Mammary epithelial cell (primary cell): ENCODE measurements at regions not wholly inside any gene's neighbourhood (a gene's known extent, or its start where the extent isn't known, plus 50 kb on each side); places are given as distances from the start of the nearest gene placed in this dataset.

ENCODE experiments used
- EZH2 ChIP-seq: IDR thresholded peaks from 2 replicates; pipeline ENCODE4 v1.6.1; 2012; ENCODE audit warnings: low read length, inconsistent platforms, borderline replicate concordance
- TF ChIP-seq, protein P1 (sequence below), 2 donors: IDR thresholded peaks in 1 of 2; conservative IDR thresholded peaks in 1 of 2; 2 replicates each; pipeline ENCODE4 v1.5.1; 2011 to 2012; ENCODE audit warnings: inconsistent platforms in 2 of 2, low read length in 2 of 2, mild to moderate bottlenecking in 2 of 2, control low read depth in 1 of 2, low read depth in 1 of 2; ENCODE audit not compliant: insufficient read depth in 1 of 2; ENCODE audit errors: extremely low read depth in 1 of 2

GRCh38 chr19:34596115-34596514 lies 80.8 kb downstream of the SCGB2B2 start:
- TF ChIP-seq, protein P1, sequence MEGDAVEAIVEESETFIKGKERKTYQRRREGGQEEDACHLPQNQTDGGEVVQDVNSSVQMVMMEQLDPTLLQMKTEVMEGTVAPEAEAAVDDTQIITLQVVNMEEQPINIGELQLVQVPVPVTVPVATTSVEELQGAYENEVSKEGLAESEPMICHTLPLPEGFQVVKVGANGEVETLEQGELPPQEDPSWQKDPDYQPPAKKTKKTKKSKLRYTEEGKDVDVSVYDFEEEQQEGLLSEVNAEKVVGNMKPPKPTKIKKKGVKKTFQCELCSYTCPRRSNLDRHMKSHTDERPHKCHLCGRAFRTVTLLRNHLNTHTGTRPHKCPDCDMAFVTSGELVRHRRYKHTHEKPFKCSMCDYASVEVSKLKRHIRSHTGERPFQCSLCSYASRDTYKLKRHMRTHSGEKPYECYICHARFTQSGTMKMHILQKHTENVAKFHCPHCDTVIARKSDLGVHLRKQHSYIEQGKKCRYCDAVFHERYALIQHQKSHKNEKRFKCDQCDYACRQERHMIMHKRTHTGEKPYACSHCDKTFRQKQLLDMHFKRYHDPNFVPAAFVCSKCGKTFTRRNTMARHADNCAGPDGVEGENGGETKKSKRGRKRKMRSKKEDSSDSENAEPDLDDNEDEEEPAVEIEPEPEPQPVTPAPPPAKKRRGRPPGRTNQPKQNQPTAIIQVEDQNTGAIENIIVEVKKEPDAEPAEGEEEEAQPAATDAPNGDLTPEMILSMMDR (conservative IDR thresholded peaks at IDR 0.05 in 1 of 2, IDR thresholded peaks at IDR 0.05 in 1 of 2; ENCODE audit: extremely low read depth in 1 of 2, insufficient read depth in 1 of 2, low read depth in 1 of 2, low read length in 2 of 2) = no peak
- TF ChIP-seq EZH2 = no peak
